ENCODE measurements at regions not wholly inside any gene's neighbourhood (a gene's known extent, or its start where the extent isn't known, plus 50 kb on each side); places are given as distances from the start of the nearest gene placed in this dataset.

DNA sequence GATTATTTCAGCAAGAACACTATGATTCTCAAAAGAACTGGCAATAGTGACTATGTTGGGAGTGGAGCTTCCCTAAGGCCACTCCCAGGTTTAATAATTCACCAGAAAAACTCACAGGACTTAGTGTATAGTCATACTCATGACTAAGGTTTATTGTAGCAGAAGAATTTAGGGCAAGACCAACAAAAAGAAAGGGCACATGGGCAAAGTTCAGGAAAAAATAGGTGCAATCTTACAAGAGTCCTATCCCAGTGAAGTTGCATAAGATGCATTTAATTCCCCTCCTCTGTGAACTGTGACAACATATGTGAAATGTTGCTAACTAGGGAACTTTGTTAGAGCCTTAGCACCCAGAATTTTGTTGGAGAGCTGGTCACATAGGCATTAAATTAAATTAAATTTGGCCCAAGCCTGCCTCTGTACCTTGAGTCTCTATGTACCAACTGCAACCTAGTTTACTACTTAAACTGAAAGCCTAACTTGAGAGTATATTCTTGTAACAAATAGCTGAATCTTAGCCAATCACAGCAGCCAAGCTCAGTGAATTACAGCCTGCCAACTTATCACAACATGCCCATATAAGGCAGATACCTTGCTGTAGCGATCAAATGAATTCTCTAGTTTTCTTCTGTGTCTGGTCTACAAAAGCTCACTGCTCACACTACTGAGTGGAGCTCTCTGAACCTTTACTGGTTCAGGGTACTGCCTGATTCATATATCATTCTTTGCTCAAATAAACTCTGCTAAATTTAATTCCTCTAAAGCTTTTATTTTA lies 386.2 kb upstream of the ARHGEF26 start:
- TF ChIP-seq POLR2A (IDR thresholded peaks at IDR 0.05; ENCODE audit: low read length): no peak
- TF ChIP-seq GATA1 (IDR thresholded peaks at IDR 0.05; ENCODE audit: low read depth, low read length): no peak
